Mesendoderm (in vitro differentiated cells): ENCODE measurements at regions not wholly inside any gene's neighbourhood (a gene's known extent, or its start where the extent isn't known, plus 50 kb on each side); places are given as distances from the start of the nearest gene placed in this dataset.

Experiments
- DNase-seq: peaks from one replicate; pipeline ENCODE4 v3.0.0; 2013
- H2AK5ac ChIP-seq: 2 replicates; pipeline ENCODE4 v1.6.1; 2013; ENCODE audit warnings: low read length, inconsistent platforms
- H2BK120ac ChIP-seq: 2 replicates; pipeline ENCODE4 v1.6.1; 2013; ENCODE audit warnings: low read depth, mild to moderate bottlenecking, low read length, moderate library complexity, mixed read lengths
- H2BK15ac ChIP-seq: replicated peaks from 2 replicates; pipeline ENCODE4 v1.6.1; 2013; ENCODE audit warnings: low read depth, mild to moderate bottlenecking, moderate library complexity
- H2BK5ac ChIP-seq: 2 replicates; pipeline ENCODE4 v1.6.1; 2013; ENCODE audit warnings: low read length, inconsistent platforms
- H3K18ac ChIP-seq: 2 replicates; pipeline ENCODE4 v1.6.1; 2013; ENCODE audit warnings: mild to moderate bottlenecking, low read length, mixed read lengths
- H3K23ac ChIP-seq: one replicate; pipeline ENCODE4 v1.6.1; 2013; ENCODE audit warnings: low read length
- H3K27ac ChIP-seq: 2 replicates; pipeline ENCODE4 v1.5.1; 2013; ENCODE audit warnings: low read depth, mild to moderate bottlenecking, inconsistent platforms, low read length, moderate library complexity
- H3K27me3 ChIP-seq: 2 replicates; pipeline ENCODE4 v1.6.1; 2013; ENCODE audit warnings: low read length, control low read depth, mild to moderate bottlenecking, inconsistent platforms; ENCODE audit not compliant: insufficient read depth, poor library complexity
- H3K36me3 ChIP-seq: 2 replicates; pipeline ENCODE4 v1.6.1; 2013; ENCODE audit warnings: low read length, inconsistent platforms; ENCODE audit not compliant: control insufficient read depth, insufficient read depth
- H3K4ac ChIP-seq: one replicate; pipeline ENCODE4 v1.6.1; 2013; ENCODE audit warnings: low read depth, mild to moderate bottlenecking, low read length, moderate library complexity
- H3K4me1 ChIP-seq: 2 replicates; pipeline ENCODE4 v1.6.1; 2013; ENCODE audit warnings: low read depth, low read length, inconsistent platforms; ENCODE audit not compliant: control insufficient read depth
- H3K4me2 ChIP-seq: 2 replicates; pipeline ENCODE4 v1.6.1; 2013; ENCODE audit warnings: low read length
- H3K4me3 ChIP-seq: 2 replicates; pipeline ENCODE4 v1.5.1; 2013; ENCODE audit warnings: mild to moderate bottlenecking, low read length
- H3K56ac ChIP-seq: one replicate; pipeline ENCODE4 v1.6.1; 2013; ENCODE audit warnings: low read length
- H3K79me1 ChIP-seq: 2 replicates; pipeline ENCODE4 v1.6.1; 2013; ENCODE audit warnings: low read length, inconsistent platforms
- H3K79me2 ChIP-seq: 2 replicates; pipeline ENCODE4 v1.6.1; 2013; ENCODE audit warnings: mild to moderate bottlenecking, low read length; ENCODE audit not compliant: control insufficient read depth, insufficient read depth
- H3K9ac ChIP-seq: 2 replicates; pipeline ENCODE4 v1.6.1; 2013; ENCODE audit warnings: low read length, inconsistent platforms
- H4K5ac ChIP-seq: one replicate; pipeline ENCODE4 v1.6.1; 2013; ENCODE audit warnings: low read length
- H4K8ac ChIP-seq: one replicate; pipeline ENCODE4 v1.6.1; 2013; ENCODE audit warnings: low read depth, mild to moderate bottlenecking, control low read depth, low read length, moderate library complexity
- WGBS: extraction: QIAGEN DNeasy Blood & Tissue Kit; methylation state at CpG from one replicate; pipeline ENCODE4 v1.1.7; 2013; ENCODE audit warnings: low lambda C conversion rate, missing lambda C conversion rate; ENCODE audit not compliant: insufficient coverage; ENCODE audit errors: extremely low coverage; 5-methylcytosine and 5-hydroxymethylcytosine counted together

GRCh38 chr5:8028243-8028642 lies 159.3 kb downstream of the MTRR start:
- no CpG with 5 or more reads among the region's 2 CpGs for WGBS

GRCh38 chr5:8033261-8033660 lies 164.3 kb downstream of the MTRR start:
- Histone ChIP-seq H2BK120ac (no peak overlapping the region), H3K36me3 (no peaks in the 10 kb centered on the region), H3K4ac (no peak overlapping the region), H3K56ac (no peak overlapping the region), H3K4me3 (no peak overlapping the region), H3K79me1 (no peaks in the 10 kb centered on the region), H3K27ac (no peak overlapping the region), H3K9ac (no peak overlapping the region), H3K27me3 (no peaks in the 10 kb centered on the region), H3K4me2 (no peak overlapping the region), H3K18ac (no peak overlapping the region), H3K23ac (no peak overlapping the region), H2BK5ac (no peak overlapping the region), H2BK15ac (no peak overlapping the region), H3K79me2 (no peaks in the 10 kb centered on the region), H2AK5ac (no peak overlapping the region), H4K8ac (no peak overlapping the region), H3K4me1 (no peaks in the 10 kb centered on the region), H4K5ac (no peak overlapping the region)
- DNase-seq: no peak
- no CpG with 5 or more reads among the region's 3 CpGs for WGBS

More at GRCh38 chr5:8028243-8028642, 159.3 kb downstream of the MTRR start:
- H3K79me2 ChIP-seq: no peaks in the 10 kb centered on the region
- no peak overlapping the region for H4K5ac ChIP-seq
- no peak overlapping the region for H3K27ac ChIP-seq
- H3K4me3 ChIP-seq: no peak overlapping the region
- no peak overlapping the region for H3K9ac ChIP-seq
- no peak overlapping the region for H3K4me2 ChIP-seq
- DNase-seq: no peak
- no peak overlapping the region for H2AK5ac ChIP-seq
- no peak overlapping the region for H2BK5ac ChIP-seq
- H3K36me3 ChIP-seq: no peaks in the 10 kb centered on the region
- no peak overlapping the region for H2BK15ac ChIP-seq
- H2BK120ac ChIP-seq: no peak overlapping the region
- no peak overlapping the region for H4K8ac ChIP-seq
- H3K56ac ChIP-seq: no peak overlapping the region
- no peaks in the 10 kb centered on the region for H3K4me1 ChIP-seq
- no peaks in the 10 kb centered on the region for H3K79me1 ChIP-seq
- no peak overlapping the region for H3K18ac ChIP-seq
- H3K27me3 ChIP-seq: no peaks in the 10 kb centered on the region
- no peak overlapping the region for H3K23ac ChIP-seq
- H3K4ac ChIP-seq: no peak overlapping the region

GRCh38 chr5:8034852-8035251 lies 165.9 kb downstream of the MTRR start:
- H2BK5ac ChIP-seq: no peak overlapping the region
- H3K36me3 ChIP-seq: no peaks in the 10 kb centered on the region
- no peak overlapping the region for H3K4me3 ChIP-seq
- H3K79me1 ChIP-seq: no peaks in the 10 kb centered on the region
- H4K8ac ChIP-seq: no peak overlapping the region
- DNase-seq: peak; percentile 8
- H3K4ac ChIP-seq: no peak overlapping the region
- no peaks in the 10 kb centered on the region for H3K4me1 ChIP-seq
- H3K27me3 ChIP-seq: no peaks in the 10 kb centered on the region
- no peak overlapping the region for H3K18ac ChIP-seq
- no peak overlapping the region for H3K9ac ChIP-seq
- no peaks in the 10 kb centered on the region for H3K79me2 ChIP-seq
- H3K27ac ChIP-seq: no peak overlapping the region
- no peak overlapping the region for H3K4me2 ChIP-seq
- H3K56ac ChIP-seq: no peak overlapping the region
- H2AK5ac ChIP-seq: no peak overlapping the region
- no CpG with 5 or more reads among the region's 6 CpGs for WGBS
- H4K5ac ChIP-seq: no peak overlapping the region
- H2BK120ac ChIP-seq: no peak overlapping the region
- no peak overlapping the region for H2BK15ac ChIP-seq
- no peak overlapping the region for H3K23ac ChIP-seq

- H2BK15ac ChIP-seq: no peak overlapping the region
- no peak overlapping the region for H3K4ac ChIP-seq
- H3K79me1 ChIP-seq: no peaks in the 10 kb centered on the region
- H3K4me1 ChIP-seq: no peaks in the 10 kb centered on the region
- no peak overlapping the region for H3K4me3 ChIP-seq
- no peaks in the 10 kb centered on the region for H3K36me3 ChIP-seq
- H3K79me2 ChIP-seq: no peaks in the 10 kb centered on the region
- no peak overlapping the region for H4K8ac ChIP-seq
- H3K18ac ChIP-seq: no peak overlapping the region
- DNase-seq: no peak
- no peak overlapping the region for H3K27ac ChIP-seq
- no peak overlapping the region for H3K56ac ChIP-seq
- no peak overlapping the region for H2BK5ac ChIP-seq
- H3K23ac ChIP-seq: no peak overlapping the region
- H2BK120ac ChIP-seq: no peak overlapping the region
- no peak overlapping the region for H2AK5ac ChIP-seq
- H4K5ac ChIP-seq: no peak overlapping the region
- H3K27me3 ChIP-seq: no peaks in the 10 kb centered on the region
- no peak overlapping the region for H3K4me2 ChIP-seq
- H3K9ac ChIP-seq: no peak overlapping the region
- WGBS: no CpG with 5 or more reads among the region's 1 CpG
Measured at GRCh38 chr5:8048920-8049319, 180.0 kb downstream of the MTRR start.

GRCh38 chr5:8050616-8051175 lies 181.7 kb downstream of the MTRR start:
- Histone ChIP-seq H3K9ac (no peak overlapping the region), H3K18ac (no peak overlapping the region), H3K27ac (no peak overlapping the region), H3K4ac (no peak overlapping the region), H2BK5ac (no peak overlapping the region), H3K79me2 (no peaks in the 10 kb centered on the region), H3K4me3 (no peak overlapping the region), H4K5ac (no peak overlapping the region), H4K8ac (no peak overlapping the region), H3K4me2 (no peak overlapping the region), H3K56ac (no peak overlapping the region), H2BK15ac (no peak overlapping the region), H3K36me3 (no peaks in the 10 kb centered on the region), H3K79me1 (no peaks in the 10 kb centered on the region), H3K23ac (no peak overlapping the region), H2AK5ac (no peak overlapping the region), H3K4me1 (no peaks in the 10 kb centered on the region), H2BK120ac (no peak overlapping the region), H3K27me3 (no peaks in the 10 kb centered on the region)
- no CpG with 5 or more reads among the region's 2 CpGs for WGBS
- DNase-seq: no peak

- no peak overlapping the region for H3K4ac ChIP-seq
- no peak overlapping the region for H3K9ac ChIP-seq
- no peaks in the 10 kb centered on the region for H3K79me2 ChIP-seq
- no peak overlapping the region for H2BK5ac ChIP-seq
- H4K8ac ChIP-seq: no peak overlapping the region
- no peak overlapping the region for H3K4me3 ChIP-seq
- no peak for DNase-seq
- no peaks in the 10 kb centered on the region for H3K27me3 ChIP-seq
- no peak overlapping the region for H3K23ac ChIP-seq
- WGBS: no CpG with 5 or more reads among the region's 13 CpGs
- no peaks in the 10 kb centered on the region for H3K79me1 ChIP-seq
- H3K27ac ChIP-seq: no peak overlapping the region
- no peak overlapping the region for H3K56ac ChIP-seq
- H2AK5ac ChIP-seq: no peak overlapping the region
- H3K36me3 ChIP-seq: no peaks in the 10 kb centered on the region
- no peak overlapping the region for H3K18ac ChIP-seq
- H3K4me2 ChIP-seq: no peak overlapping the region
- H2BK120ac ChIP-seq: no peak overlapping the region
- H4K5ac ChIP-seq: no peak overlapping the region
- H2BK15ac ChIP-seq: no peak overlapping the region
- H3K4me1 ChIP-seq: no peaks in the 10 kb centered on the region
Measured at GRCh38 chr5:8053270-8053669, 184.3 kb downstream of the MTRR start.
